Choroid plexus epithelial cell (primary cell): ENCODE measurements at regions not wholly inside any gene's neighbourhood (a gene's known extent, or its start where the extent isn't known, plus 50 kb on each side); places are given as distances from the start of the nearest gene placed in this dataset.
A peak's percentile ranks its signal among the peaks of the same experiment; 100 is the strongest.

Source experiments
- DNase-seq: peaks from one replicate; pipeline ENCODE4 v3.0.0-alpha.2; 2010; ENCODE audit warnings: low read depth
- H3K4me3 ChIP-seq: 2 replicates; pipeline ENCODE4 v1.5.1; 2011; ENCODE audit warnings: low read depth, mild to moderate bottlenecking, control low read depth, low read length, moderate library complexity
- TF ChIP-seq, protein P1 (sequence below): conservative IDR thresholded peaks from 2 replicates; pipeline ENCODE4 v1.5.1; 2011; ENCODE audit warnings: low read depth, mild to moderate bottlenecking, control low read depth, inconsistent platforms, low read length, moderate library complexity

DNA sequence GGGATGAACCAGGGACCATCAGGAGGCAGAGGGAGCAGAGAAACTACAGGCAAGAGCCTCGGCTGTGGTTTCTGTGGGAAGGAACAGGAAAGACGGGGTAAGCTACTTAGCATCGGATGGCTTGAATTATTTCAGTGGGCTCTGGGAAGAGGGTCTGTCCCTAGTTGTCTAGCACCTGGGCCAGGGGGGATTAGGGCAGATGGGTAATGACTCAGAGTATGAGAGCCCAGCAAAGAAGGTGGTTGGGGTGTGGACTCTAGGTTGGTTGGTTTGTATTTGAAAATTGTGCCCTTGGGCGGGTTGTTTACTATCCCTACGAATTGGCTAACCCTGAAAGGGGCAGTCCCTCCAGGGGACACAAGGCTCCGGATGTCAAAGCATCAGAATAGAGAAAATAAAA lies 148.5 kb upstream of the TAB2 start:
- DNase-seq: no peak
- no peak overlapping the region for H3K4me3 ChIP-seq

DNA sequence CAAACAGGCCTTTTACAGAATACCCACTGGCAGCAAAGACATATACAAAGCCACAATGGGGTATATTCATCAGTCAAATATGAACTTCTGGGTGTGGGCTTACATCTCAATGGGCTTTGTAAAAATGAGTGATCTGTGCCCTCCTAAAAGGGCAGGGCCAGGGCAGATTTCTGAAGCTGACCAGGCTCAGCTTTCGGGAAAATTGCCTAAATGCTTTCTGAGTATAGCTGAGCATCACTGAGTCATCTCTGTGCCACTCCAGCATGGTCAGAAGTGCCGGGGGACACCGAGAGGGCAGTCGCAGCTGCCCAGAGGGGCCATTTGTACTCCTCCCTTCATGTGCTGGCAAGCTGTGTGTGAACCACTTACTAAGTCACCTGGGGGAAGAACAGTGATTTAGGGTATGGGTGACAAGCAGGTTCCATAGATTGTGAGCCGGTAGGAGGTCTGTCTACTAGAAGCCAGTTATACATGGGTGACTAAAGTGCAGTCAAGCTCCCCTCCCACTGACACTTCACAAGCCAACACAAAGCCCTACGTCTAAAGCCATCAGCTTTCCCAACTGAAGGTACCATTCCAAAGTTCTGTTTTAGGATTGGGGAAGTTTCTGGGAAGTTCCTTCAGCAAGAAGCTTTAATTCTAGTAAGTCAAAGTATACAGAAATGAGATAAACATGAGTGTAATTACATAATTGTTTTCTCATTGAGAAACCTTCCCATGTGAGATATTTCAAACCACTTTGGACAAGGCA lies 147.6 kb upstream of the TAB2 start:
- H3K4me3 ChIP-seq: no peak overlapping the region
- no peak for DNase-seq
- TF ChIP-seq, protein P1, sequence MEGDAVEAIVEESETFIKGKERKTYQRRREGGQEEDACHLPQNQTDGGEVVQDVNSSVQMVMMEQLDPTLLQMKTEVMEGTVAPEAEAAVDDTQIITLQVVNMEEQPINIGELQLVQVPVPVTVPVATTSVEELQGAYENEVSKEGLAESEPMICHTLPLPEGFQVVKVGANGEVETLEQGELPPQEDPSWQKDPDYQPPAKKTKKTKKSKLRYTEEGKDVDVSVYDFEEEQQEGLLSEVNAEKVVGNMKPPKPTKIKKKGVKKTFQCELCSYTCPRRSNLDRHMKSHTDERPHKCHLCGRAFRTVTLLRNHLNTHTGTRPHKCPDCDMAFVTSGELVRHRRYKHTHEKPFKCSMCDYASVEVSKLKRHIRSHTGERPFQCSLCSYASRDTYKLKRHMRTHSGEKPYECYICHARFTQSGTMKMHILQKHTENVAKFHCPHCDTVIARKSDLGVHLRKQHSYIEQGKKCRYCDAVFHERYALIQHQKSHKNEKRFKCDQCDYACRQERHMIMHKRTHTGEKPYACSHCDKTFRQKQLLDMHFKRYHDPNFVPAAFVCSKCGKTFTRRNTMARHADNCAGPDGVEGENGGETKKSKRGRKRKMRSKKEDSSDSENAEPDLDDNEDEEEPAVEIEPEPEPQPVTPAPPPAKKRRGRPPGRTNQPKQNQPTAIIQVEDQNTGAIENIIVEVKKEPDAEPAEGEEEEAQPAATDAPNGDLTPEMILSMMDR: no peak

More for the DNA sequence above, 148.5 kb upstream of the TAB2 start:
- TF ChIP-seq, protein P1: no peak

DNA sequence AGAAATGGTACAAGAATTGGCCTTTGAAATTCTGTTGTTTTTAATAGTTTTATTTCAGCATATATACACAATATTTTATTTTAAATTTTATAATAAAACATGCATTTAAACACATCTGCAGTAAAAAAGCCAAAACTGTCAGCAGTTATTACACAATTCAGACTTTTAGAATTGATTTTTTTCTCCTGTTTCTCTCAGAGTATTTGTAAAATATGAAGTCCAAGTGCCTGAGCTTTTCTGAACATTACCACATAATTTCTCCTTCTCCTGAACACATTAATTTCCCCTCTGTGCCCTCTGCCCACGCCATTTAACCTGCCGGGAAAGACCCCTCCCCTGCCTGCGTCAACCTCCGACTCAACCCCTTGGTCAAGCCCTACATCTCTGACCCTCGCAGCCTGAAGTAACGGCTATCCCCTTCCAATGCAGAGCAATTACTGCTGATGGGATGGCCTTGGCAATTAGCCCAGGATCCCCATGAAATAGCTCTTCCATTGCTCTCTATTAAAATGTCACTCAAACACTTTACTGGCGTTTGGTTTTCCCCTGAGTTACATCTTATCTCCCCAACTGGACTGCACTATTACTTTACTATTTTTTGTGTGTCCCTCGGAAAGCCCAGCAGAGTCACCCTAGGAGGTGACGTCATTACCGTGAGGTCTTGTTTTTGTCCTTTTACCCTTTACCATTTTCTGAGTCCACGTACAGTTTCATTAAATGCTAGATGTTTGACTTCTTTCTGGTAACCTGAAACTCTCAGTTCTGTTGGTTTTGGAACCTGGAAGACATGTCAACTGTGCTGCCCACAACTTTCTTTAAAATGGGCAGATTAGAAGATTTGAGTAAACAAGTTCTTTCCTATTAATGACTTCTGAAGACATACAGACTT lies 146.7 kb upstream of the TAB2 start:
- no peak overlapping the region for H3K4me3 ChIP-seq
- DNase-seq: peak; percentile 31
- TF ChIP-seq, protein P1: no peak

DNA sequence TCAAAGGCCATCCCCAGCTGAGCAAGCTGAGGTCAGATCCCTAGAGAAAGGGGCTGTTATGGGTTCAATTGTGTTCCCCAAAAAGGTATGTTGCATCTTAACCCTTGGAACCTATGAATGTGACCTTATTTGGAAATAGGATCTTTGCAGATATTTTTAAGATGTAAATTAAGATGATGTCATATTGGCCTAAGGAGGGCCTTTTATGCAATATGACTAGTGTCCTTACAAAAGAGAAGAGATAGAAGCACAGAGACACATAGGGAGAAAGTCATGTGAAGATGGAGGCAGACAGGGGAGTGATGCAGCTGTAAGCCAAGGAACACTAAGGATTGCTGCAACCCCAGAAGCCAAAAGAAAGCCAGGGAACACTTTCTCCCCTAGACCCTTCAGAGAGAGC lies 144.3 kb upstream of the TAB2 start:
- no peak overlapping the region for H3K4me3 ChIP-seq
- TF ChIP-seq, protein P1: no peak
- no peak for DNase-seq

DNA sequence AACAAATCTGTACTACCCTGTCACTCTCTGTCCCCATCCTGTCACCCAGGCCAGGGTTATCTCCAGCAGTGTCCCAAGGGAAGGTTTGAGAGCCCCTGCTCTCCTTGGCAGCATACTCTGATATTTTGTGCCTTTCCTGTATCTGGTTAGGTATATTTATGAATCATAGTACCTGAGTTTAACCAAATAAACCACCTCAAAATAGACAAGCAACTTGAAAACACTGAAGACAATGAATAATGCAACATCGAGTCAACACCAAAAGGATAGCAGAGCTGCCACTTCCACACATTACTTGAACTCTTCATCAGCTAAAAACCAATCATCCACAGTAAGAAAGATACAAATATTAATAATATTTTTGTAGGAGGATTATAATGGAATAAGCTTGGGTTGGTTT lies 142.6 kb upstream of the TAB2 start:
- TF ChIP-seq, protein P1: no peak
- no peak for DNase-seq
- no peak overlapping the region for H3K4me3 ChIP-seq

DNA sequence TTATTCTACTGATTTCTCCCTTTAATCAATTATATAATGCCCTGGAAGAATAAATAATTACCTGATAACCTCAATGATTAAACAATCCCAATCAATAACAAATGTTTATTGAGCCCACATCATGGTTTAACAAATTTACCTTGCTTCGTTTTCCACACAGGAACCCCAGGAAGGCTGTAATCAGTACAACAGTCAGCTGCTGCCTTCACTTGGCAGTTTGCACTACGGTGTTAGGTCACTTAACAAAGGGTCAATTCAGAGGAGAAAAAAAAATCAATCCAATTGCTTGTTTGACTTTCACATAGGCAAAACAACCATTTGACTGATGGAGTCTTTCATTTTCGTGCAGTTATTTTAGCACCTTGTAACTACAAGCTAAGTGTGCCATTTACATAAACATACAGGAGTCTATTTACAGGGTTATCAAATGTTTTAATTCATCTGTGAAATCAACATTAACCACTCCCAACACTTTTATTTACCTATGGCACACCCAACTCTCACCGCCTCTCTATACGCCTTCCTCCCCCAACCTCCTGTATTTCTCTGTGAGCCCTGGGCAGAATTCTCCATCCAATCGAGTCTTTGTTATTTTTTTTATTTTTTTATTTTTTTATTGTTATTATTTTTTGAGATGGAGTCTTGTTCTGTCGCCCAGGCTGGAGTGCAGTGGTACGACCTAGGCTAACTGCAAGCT lies 140.4 kb upstream of the TAB2 start:
- TF ChIP-seq, protein P1: no peak
- no peak for DNase-seq
- H3K4me3 ChIP-seq: no peak overlapping the region
